GM13977 (cell line): ENCODE measurements at regions not wholly inside any gene's neighbourhood (a gene's known extent, or its start where the extent isn't known, plus 50 kb on each side); places are given as distances from the start of the nearest gene placed in this dataset.

Experiments
- DNase-seq: peaks from one replicate; pipeline ENCODE4 v3.0.0; 2012; ENCODE audit warnings: low spot score
- in situ Hi-C: fragments of 300-500 bp; cut with MboI; formaldehyde crosslinking; loops from one replicate; pipeline ENCODE4 v1.12.0; 2022; ENCODE audit warnings: low sequenced_read_pairs, low pct_unique_long_range_greater_than_20kb, mixed read lengths, inconsistent platforms; ENCODE audit not compliant: unreplicated experiment
- TF ChIP-seq, protein P1 (sequence below): IDR thresholded peaks from 2 replicates; pipeline ENCODE4 v1.5.1; 2012; ENCODE audit warnings: mild to moderate bottlenecking, control low read depth; ENCODE audit not compliant: insufficient read depth; ENCODE audit errors: extremely low read depth, missing control alignments

DNA sequence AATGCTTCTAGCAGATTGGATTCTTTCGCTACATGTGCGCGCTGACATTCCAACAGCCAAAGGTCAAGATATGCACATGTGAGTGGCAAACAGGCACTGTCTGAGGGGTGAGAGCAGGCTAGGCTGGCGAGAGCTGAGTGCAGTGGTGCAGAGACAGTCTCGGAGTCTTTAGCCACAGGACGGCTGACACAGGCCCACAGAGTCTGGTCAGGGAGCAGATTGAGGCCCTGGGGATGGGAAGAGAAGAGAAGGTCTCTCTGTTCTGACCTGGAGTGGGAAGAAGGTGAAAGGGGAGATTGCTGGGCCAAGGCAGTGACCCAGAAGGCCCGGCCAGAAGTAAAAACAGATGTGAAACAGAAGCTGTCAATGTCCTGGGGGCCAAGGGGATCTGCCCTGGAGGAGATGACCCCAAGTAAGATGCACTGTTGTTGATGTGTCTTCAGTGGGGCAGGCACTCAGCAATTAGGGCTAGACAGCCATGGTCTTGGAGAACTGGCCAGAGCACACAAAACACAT, 197.8 kb downstream of the ETS1 start:
- no peak for DNase-seq
- TF ChIP-seq, protein P1, sequence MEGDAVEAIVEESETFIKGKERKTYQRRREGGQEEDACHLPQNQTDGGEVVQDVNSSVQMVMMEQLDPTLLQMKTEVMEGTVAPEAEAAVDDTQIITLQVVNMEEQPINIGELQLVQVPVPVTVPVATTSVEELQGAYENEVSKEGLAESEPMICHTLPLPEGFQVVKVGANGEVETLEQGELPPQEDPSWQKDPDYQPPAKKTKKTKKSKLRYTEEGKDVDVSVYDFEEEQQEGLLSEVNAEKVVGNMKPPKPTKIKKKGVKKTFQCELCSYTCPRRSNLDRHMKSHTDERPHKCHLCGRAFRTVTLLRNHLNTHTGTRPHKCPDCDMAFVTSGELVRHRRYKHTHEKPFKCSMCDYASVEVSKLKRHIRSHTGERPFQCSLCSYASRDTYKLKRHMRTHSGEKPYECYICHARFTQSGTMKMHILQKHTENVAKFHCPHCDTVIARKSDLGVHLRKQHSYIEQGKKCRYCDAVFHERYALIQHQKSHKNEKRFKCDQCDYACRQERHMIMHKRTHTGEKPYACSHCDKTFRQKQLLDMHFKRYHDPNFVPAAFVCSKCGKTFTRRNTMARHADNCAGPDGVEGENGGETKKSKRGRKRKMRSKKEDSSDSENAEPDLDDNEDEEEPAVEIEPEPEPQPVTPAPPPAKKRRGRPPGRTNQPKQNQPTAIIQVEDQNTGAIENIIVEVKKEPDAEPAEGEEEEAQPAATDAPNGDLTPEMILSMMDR: no peak
- in situ Hi-C loops: no loop called here

DNA sequence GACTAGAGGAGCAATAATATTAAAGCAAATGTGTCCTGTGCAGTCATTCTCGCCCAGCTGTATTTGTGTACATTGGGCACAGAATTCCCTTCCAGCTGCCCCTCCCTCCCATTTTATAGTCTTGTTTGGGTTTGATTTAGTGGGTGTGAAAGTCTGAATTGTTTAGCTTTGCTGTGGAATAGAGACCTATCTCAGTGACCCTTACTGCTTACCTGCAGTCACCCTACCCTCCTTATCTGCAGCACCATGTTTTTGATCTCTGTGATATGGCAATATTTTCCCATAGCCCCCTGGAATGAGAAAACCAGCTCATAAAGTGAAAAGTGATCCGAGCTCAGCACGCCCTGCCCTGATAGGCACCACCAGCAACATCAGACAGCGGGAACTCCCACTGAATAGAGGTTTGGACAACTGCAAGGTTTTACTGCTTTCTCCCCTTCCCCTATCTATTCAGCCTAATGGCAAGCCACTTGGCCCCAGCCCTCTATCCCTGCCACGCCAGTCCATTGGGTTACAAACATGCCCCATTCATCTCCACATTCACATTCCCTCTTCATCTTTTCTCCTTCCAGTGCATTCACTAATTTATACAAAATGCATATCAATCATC, 199.0 kb downstream of the ETS1 start:
- in situ Hi-C loops: no loop called here
- TF ChIP-seq, protein P1: no peak

DNA sequence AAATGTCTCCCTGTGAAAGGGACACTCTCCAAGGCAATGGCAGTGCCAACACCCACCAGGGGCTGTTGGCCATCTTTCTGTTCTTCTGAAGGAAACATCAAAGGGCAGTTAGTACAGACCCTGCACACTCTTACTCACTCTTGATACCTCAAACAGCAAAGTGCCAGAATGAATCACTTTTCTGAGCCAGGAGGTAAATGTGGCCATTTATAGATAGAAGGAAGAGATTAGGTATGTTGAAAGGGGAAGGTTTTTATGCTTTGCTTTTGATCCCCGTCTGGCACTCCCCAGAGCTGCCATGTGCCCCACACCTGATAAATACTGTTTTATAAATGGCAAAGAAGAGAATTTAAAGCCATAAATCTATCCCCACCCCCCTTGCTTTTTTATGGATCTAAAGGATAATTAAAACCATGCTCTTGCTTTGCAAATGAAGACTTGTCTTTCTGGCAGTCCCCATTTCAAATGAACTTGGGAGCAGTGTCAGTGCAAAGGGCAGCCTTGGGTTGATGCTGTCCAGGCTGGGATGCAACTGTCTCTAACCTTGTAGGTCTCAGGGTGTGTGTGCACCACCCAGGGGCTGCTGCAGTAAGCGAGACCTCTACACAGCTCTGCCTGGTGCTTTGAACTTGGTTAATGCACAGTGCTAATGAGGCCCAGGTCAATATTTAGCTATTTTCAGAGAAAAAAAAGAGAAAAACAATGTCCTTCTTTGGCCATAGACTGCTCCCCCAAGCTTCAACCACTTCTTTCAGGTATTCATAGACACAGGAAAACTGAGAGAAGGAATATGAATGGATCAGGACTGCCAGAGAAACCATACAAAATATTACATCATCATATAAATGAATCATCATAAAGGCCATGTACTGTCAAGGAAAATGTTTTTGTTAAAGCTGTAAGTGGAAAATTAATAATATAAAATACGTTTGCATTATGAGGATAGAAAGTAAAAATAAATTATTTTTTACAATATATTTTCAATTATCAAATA, 207.5 kb downstream of the ETS1 start:
- in situ Hi-C loops: no loop called here
- DNase-seq: no peak
- TF ChIP-seq, protein P1: no peak

More for the DNA sequence above, 199.0 kb downstream of the ETS1 start:
- DNase-seq: no peak

DNA sequence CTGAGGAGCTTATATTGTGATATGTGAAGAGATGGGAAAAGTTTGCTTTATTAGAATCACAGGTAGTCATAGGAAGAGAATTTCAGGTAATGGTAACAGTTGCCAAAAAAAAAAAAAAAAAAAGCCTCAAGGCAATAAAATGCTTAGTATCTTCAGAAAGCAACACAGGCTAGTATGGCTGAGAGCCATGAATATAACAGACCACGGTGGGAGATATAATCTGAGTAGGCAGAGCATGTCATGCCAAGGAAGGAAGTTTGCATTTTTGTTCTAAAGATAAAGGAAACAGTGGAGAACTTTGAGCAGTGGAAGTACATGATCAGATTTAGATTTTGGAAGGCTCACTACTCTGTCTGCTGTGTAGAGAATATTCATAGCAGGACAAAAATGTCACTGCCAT, 211.4 kb downstream of the ETS1 start:
- in situ Hi-C loops: no loop called here
- TF ChIP-seq, protein P1: no peak
- DNase-seq: no peak

DNA sequence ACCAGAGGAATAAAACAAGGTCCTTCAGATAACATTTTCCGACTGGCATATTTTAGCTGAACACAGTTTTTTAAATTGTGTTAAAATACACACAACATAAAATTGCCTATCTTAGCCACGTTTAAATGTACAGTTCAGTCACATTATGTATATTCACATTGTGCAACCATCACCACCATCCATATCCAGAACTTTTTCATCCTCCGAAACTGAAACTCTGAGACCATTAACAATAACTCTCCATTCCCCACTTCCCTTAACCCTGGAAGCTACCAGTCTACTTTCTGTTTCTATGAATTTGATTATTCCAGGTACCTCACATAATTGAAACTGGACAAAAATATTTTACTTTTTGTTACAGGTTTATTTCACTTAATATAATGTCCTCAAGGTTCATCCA, 213.3 kb downstream of the ETS1 start:
- no peak for DNase-seq
- in situ Hi-C loops: no loop called here
- TF ChIP-seq, protein P1: no peak

DNA sequence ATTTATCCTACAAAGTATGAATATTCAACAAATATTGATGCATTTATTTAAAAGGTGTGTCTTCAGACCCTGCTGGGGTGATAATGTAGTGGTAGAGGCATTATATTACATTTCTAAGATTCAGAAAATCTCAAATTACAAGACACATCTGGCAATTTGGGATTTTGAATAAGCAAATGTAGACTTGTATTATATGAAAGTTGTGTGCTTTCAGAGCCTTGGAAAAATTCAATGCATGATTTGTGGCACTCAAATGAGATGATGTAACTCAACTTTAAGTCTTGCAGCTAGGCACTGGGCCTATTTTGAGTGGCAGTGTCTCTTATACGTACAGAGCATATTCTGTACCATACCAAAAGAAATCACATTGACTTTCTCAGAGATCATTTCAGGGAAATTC, 214.4 kb downstream of the ETS1 start:
- in situ Hi-C loops: no loop called here
- no peak for DNase-seq
- TF ChIP-seq, protein P1: no peak
